VCaP (cell line): ENCODE measurements at regions not wholly inside any gene's neighbourhood (a gene's known extent, or its start where the extent isn't known, plus 50 kb on each side); places are given as distances from the start of the nearest gene placed in this dataset.
"Not testable (repeated sequence)": the region's sequence is repeated elsewhere in the genome, so short reads cannot be mapped to it uniquely, and the experiment has no call there.

Source experiments
- H3K27ac ChIP-seq: fragments of 450-650 bp; 2 replicates; pipeline ENCODE4 v1.5.1; 2017
- TF ChIP-seq, protein P1 (sequence below): fragments of 450-650 bp; conservative IDR thresholded peaks from 2 replicates; pipeline ENCODE4 v1.5.1; 2017; ENCODE audit warnings: mild to moderate bottlenecking, moderate library complexity

DNA sequence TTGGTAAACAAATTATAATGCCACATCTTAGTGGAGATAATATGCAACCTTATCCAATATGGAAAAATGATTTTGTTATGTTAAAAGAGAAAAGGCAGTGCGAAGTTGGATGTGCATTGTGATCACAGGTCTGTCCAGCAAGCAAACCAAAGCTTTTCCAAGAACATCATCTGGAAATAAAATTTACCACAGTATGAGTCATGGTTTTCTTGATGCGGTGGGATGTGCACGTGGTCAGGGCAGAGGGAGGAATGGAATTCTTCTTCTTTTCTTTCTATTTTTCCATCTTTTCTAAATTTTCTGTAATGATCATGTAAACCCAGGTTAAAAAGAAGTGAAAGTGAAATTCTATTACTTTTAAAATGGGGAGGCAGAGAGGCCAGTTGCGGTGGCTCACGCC lies 169.8 kb downstream of the C11orf91 start:
- TF ChIP-seq, protein P1, sequence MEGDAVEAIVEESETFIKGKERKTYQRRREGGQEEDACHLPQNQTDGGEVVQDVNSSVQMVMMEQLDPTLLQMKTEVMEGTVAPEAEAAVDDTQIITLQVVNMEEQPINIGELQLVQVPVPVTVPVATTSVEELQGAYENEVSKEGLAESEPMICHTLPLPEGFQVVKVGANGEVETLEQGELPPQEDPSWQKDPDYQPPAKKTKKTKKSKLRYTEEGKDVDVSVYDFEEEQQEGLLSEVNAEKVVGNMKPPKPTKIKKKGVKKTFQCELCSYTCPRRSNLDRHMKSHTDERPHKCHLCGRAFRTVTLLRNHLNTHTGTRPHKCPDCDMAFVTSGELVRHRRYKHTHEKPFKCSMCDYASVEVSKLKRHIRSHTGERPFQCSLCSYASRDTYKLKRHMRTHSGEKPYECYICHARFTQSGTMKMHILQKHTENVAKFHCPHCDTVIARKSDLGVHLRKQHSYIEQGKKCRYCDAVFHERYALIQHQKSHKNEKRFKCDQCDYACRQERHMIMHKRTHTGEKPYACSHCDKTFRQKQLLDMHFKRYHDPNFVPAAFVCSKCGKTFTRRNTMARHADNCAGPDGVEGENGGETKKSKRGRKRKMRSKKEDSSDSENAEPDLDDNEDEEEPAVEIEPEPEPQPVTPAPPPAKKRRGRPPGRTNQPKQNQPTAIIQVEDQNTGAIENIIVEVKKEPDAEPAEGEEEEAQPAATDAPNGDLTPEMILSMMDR = no peak
- H3K27ac ChIP-seq = no peak overlapping the region

DNA sequence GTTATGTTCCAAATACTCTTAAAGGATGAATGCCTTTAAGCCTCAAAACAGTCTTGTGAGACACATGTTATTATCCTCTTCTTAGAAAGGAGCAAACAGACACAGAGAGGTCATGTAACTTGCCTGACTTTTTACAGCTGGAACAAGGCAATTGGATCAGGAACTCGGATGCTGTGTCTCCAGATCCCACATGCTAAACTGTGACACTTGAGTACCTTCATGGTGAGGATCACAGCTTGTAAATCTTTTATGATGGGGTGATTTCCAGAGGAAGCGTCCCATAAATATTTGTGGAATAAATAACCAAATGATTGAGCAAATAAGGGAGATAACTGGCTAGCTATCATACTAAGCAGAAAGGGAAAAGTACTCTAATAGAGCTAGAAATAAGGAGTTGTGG lies 171.2 kb downstream of the C11orf91 start:
- TF ChIP-seq, protein P1 = no peak

DNA sequence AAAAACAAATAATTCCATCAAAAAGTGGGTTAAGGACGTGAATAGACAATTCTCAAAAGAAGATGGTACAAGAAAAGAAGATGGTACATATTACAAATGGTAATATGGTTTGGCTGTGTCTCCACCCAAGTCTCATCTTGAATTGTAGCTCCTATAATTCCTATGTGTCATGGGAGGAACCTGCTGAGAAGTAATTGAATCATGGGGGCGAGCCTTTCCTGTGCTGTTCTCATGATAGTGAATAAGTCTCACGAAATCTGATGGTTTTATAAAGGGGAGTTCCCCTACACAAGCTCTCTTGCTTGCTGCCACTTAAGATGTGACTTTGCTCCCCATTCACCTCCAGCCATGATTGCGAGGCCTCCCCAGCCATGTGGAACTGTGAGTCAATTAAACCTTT lies 172.9 kb downstream of the C11orf91 start:
- not testable (repeated sequence) for H3K27ac ChIP-seq

More for the DNA sequence above, 171.2 kb downstream of the C11orf91 start:
- H3K27ac ChIP-seq = no peak overlapping the region

DNA sequence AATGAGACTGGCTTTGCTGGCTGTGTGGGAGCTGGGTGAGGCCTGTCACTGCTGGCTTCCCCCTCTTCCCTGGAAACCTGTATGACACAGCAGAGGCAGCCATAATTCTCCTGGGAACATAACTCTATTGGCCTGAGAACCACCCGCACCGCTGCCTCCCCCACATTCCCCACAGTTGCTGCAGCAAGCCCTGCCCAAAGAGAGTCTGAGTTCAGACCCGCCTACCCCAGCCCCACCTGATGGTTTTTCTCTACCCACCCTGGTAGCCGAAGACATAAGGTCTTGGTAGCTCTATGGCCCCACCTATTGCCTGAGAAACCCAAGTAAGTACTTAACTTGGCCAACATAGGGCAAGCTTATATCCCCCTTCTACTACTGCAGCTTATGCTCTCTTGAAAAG lies 174.8 kb downstream of the C11orf91 start:
- no peak overlapping the region for H3K27ac ChIP-seq
- TF ChIP-seq, protein P1 = no peak

DNA sequence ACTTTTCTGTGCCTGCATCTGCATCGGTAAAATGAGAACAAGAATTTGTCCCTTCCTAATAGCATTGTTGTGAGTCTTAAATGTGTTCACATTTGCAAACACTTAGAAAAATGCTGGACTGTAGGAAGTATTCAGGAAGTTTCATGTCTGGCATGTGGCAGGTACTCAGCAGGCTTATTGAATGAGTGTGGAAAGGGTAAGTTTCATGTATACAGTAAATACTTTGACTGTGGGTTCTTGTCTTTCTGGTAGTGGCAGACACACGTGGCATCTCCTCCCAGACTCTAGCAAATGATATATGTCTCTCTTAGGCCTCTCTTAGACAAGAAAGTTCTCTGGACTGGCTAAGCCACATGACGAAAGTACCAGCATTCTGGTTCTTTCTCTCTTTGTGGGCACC lies 179.2 kb downstream of the C11orf91 start:
- TF ChIP-seq, protein P1 = no peak
- H3K27ac ChIP-seq = no peak overlapping the region

DNA sequence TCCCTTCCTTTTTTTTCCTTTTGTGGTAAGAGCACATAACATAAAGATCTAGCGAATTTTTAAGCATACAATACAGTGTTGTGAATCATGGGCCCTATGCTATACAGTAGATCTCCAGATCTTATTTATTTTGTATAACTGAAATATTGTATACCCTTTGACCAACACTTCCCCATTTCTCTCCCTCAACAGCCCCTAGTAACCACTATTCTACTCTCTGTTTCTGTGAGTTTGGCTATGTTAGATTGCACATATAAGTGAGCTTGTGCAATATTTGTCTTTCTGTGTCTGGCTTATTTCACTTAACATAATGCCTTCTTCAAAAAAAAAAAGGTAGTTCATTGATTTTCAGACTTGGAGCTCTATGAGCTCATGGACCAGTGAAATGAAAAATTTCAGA lies 180.5 kb downstream of the C11orf91 start:
- TF ChIP-seq, protein P1 = no peak
- no peak overlapping the region for H3K27ac ChIP-seq

DNA sequence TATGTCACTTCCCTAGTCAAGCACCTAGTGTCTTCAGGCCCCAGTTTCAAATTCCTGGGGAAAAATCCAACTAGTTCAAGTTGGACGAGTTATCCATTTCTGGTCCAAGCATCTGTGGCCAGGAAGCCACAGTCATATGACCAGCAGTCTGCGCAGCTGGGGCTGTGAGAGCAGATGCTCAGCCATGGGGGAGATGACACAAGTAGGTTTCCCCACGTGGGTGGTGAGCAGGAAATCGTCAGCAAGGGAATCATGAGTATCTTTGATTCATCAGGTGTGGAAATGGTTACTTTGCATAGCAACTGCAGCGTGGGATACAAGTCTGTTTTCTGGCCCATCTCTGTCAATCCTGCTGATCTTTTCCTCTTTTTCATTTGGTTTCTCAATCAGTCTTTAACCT lies 185.3 kb downstream of the C11orf91 start:
- TF ChIP-seq, protein P1 = no peak
- no peak overlapping the region for H3K27ac ChIP-seq

DNA sequence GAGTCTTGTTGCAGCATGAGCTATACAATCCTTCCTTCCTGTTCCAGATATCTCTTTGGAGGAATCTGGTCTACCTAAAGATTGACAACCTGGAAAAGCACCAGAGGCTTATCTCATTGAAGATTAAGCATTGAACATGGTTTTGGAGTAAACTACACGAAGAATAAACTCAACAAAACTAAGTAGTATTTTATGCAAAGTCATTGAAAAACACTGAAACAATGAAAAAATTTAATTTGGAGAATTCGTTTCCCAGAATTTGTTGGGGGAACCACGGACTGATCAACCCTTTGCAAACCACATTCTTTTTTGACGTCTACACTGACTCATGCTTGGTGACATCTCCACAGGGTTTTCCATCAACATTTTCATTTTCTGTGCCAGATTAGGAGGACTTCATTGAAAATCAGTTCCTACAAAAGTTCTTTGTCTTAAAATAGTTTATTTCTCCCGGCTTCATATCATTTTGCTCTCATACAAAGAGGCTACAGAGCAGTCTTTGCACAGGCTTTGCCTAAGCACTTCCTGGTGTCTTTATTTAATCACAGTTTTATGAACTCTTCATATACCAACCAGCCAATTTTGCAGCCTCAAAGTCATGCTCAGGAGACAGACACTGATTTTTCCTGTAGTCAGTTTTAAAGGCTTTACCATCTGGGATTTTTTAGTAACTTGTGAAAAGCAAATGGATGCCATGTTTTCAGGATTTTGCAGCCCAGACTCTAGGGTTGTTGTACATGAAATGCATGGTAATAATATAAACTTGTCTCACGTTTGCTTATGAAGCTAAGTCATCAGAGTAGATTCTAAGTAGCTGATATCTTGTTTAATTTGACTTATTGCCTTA lies 186.3 kb downstream of the C11orf91 start:
- TF ChIP-seq, protein P1 = no peak

More for the DNA sequence above, 186.3 kb downstream of the C11orf91 start:
- H3K27ac ChIP-seq = no peak overlapping the region
